ENCODE measurements at regions not wholly inside any gene's neighbourhood (a gene's known extent, or its start where the extent isn't known, plus 50 kb on each side); places are given as distances from the start of the nearest gene placed in this dataset.

- no peak for DNase-seq (ENCODE audit: low read depth)
Measured at GRCh38 chr13:106433066-106433465, 102.4 kb downstream of the EFNB2 start.

- DNase-seq (ENCODE audit: low read depth) = no peak
Measured at GRCh38 chr13:106432636-106433035, 102.8 kb downstream of the EFNB2 start.

- DNase-seq (ENCODE audit: low read depth) = no peak
Measured at GRCh38 chr13:106426909-106427308, 108.6 kb downstream of the EFNB2 start.

DNA sequence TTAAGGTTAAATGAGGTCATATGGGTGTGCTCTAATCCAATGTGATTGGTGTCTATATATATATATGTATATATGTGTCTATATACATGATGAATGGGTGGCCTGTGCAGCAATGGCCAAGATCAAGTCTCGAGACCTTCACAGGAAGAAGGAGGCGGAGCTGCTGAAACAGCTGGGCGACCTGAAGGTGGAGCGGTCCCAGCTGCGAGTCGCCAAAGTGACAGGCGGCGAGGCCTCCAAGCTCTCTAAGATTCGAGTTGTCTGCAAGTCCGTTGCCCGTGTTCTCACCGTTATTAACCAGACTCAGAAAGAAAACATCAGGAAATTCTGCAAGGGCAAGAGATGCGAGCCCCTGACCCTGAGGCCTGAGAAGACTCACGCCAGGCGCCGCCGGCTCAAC lies 109.8 kb downstream of the EFNB2 start:
- DNase-seq (ENCODE audit: low read depth) = no peak

- no peak for DNase-seq (ENCODE audit: low read depth)
Measured at GRCh38 chr13:106424805-106425204, 110.7 kb downstream of the EFNB2 start.

- DNase-seq (ENCODE audit: low read depth) = no peak
Measured at GRCh38 chr13:106423530-106423929, 111.9 kb downstream of the EFNB2 start.

DNA sequence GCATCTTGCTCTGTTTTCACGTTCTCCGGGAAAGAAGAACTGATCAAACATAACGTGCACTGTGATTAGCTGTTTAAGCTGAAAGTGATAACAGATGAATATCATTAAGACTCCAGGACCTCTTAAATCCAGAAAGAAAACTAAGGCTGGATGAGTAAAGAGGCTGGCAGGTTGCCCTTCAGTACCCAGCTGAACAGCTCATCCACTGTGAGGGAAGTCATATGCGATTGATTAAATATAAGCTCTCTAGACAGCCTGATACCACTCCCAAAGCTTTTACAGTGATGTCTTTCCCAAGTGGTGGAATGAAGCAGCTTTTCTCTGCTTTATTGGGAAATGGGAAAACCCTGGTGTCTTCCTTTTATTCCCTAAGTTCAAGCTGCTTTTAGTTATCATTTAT lies 116.9 kb downstream of the EFNB2 start:
- no peak for DNase-seq (ENCODE audit: low read depth)

DNA sequence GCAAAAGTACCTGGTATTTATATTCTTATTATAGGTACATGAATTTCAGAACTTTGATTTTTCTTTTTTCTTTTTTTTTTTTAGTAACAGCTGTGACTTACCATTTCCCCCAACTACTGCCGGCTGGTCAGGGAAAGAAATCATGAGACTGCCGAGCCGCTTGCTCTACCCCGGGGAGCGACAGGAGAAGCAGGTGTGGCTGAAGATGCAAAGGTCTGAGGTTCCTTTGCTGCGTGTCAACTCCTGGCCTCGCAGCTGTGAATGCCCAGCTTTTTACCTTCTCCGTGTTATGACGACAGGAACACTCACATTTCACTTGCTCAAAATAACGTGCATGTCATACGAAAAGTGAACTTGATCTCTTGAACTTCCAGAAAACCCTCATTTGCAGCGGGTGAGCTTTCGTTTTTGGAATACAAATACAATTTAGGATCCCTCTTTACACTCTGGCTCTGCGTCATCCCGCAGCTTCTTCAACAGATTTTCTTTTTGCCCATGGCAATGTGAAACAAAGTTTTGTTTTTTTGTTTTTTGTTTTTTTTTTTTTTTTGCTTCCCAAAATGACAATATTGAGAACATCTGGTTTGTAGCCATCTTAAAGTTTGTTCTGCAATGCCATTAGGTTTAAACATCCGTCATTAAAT lies 117.9 kb downstream of the EFNB2 start:
- DNase-seq (ENCODE audit: low read depth) = no peak

DNA sequence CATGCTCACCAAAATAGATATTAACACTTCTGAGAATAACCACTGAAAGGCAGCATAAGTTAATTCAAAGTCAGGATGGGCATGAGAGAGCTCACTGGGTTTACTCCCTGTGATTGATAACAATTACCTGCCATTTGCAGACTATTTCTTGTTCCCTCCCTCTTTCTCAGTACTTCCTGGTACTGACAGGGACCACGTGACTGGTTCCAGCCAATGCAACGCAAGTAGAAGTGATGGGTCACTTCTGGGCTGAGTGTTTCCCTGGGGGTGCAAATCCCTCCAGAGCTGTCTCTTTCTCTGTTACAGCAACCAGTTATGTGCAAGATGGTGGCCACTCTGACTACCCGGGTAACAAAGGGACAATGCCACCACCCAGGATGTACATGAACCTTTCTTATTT lies 118.8 kb downstream of the EFNB2 start:
- no peak for DNase-seq (ENCODE audit: low read depth)

GRCh38 chr13:106415971-106416370 lies 119.5 kb downstream of the EFNB2 start:
- no peak for DNase-seq (ENCODE audit: low read depth)

GRCh38 chr13:106415442-106415841 lies 120.0 kb downstream of the EFNB2 start:
- no peak for DNase-seq (ENCODE audit: low read depth)

GRCh38 chr13:106407338-106407737 lies 128.1 kb downstream of the EFNB2 start:
- DNase-seq (ENCODE audit: low read depth) = no peak

DNA sequence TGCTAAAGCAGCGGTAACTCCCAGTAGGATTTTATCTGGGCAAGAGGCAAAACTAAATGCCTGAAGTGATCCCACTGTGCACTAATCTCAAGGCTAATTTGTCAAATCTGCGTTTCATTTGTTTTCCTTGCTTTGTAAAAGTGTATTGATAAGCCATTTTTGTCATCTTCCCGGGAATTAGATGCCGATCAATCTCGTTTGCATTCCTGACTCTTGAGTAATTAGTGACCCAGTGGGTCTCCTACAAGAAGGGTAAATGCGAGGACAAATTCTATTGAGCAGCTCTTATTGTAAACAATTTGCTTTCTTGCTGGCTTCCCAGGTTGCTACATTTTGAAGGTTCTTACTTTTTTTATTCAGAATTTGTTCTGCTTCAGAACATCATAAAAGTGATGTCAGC lies 129.7 kb downstream of the EFNB2 start:
- no peak for DNase-seq (ENCODE audit: low read depth)

- DNase-seq (ENCODE audit: low read depth) = no peak
Measured at GRCh38 chr13:106403280-106403679, 132.2 kb downstream of the EFNB2 start.

DNA sequence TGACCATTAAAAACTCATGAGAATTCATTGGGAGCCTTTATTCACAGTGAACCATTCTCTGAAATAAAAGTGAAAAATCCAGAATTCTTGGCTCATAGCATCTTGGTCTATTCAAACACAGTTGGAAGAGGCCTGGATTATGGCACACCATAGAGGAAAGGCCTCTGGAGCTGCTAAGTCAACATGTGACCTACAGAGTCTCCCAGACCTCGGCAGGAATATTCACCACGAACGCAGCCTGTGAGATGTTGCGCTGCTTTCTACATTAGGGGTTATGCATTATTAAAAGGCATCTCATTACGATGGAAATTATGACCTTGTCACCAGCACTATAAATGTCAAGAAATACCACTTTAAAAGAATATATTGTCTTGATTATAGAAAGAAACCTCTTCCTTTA lies 132.6 kb downstream of the EFNB2 start:
- no peak for DNase-seq (ENCODE audit: low read depth)

GRCh38 chr13:106401081-106401480 lies 134.4 kb downstream of the EFNB2 start:
- no peak for DNase-seq (ENCODE audit: low read depth)

- no peak for DNase-seq (ENCODE audit: low read depth)
Measured at GRCh38 chr13:106400289-106400688, 135.2 kb downstream of the EFNB2 start.

DNA sequence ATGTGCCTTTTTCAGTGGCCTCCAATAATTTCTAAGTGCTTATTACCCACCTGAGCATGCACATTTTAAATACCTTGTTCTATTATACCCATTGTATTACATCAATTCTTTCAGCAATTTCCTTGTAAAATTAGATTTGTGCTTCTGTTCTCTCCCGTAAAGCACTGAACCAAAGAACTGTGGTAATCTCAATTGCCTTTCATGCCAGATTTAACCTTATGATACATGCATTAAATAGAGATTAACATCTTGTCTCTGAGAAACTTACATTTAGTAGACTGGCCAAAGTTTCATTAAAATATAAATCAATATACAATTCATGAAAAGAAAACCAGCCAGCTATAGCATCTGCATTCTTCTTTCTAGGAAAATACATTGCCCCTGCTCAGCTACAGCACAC lies 137.2 kb downstream of the EFNB2 start:
- DNase-seq (ENCODE audit: low read depth) = no peak

DNA sequence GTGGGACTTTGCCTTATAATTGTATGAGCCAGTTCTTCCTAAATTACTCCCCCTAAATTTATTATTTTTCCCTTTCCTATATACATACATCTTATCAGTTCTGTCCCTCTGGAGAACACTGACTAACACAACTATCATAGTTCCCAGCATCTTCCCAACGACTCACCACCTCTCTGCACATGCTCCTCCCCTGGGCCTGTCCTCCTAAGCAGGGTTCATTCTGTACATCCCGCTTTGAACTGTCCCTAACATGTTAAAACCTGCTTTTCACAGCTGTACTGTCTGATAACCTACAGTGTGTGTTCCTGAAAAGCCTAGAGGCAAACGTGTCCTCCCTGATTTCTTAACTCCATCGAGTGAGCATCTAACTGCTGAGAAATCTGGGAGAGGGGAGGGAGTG lies 141.7 kb downstream of the EFNB2 start:
- DNase-seq (ENCODE audit: low read depth) = no peak

- DNase-seq (ENCODE audit: low read depth) = no peak
Measured at GRCh38 chr13:106391681-106392080, 143.8 kb downstream of the EFNB2 start.

- no peak for DNase-seq (ENCODE audit: low read depth)
Measured at GRCh38 chr13:106391271-106391670, 144.2 kb downstream of the EFNB2 start.

GRCh38 chr13:106390367-106390766 lies 145.1 kb downstream of the EFNB2 start:
- DNase-seq (ENCODE audit: low read depth) = no peak

- DNase-seq (ENCODE audit: low read depth) = no peak
Measured at GRCh38 chr13:106385654-106386053, 149.8 kb downstream of the EFNB2 start.

DNA sequence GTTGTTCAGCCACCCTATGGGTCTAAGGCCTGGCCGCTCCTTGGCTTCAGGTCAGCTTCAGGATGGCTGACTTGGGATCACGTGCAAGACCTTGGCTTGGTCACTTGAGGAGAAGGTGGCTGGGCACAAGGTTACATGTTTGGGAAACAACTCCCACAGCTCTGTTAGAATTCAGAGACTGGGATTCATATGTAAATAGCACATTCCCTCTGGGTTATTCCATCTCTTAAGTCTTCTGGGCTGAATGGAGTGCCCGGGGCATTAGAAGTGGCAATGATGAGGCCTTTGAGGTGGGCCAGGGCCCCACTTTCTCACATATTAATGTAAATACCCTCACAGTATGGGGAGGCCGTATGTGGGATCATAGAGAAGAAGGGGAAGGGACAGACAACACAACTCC lies 150.9 kb downstream of the EFNB2 start:
- no peak for DNase-seq (ENCODE audit: low read depth)

GRCh38 chr13:106383791-106384190 lies 151.7 kb downstream of the EFNB2 start:
- DNase-seq (ENCODE audit: low read depth) = no peak

Measured in activated T-cell treated with anti-CD3 and anti-CD28 coated beads for 1 hour (primary cell).